Thyroid gland (tissue), 4 donors: ENCODE measurements at regions not wholly inside any gene's neighbourhood (a gene's known extent, or its start where the extent isn't known, plus 50 kb on each side); places are given as distances from the start of the nearest gene placed in this dataset.

ENCODE experiments used
- POLR2A ChIP-seq, 2 donors: fragments of 450-650 bp; IDR thresholded peaks; one replicate each; pipeline ENCODE4 v1.6.1; 2017; ENCODE audit warnings: antibody characterized with exemption in 2 of 2, mild to moderate bottlenecking in 2 of 2, moderate library complexity in 1 of 2
- TF ChIP-seq, protein P1 (sequence below), 6 experiments: fragments of 200-600 bp in 3 of 6; fragments of 450-650 bp in 3 of 6; sonication (generic) in 3 of 6; IDR thresholded peaks; one replicate each; pipeline ENCODE4 v1.5.1; 2016 to 2019; ENCODE audit warnings: antibody characterized with exemption in 6 of 6, mild to moderate bottlenecking in 2 of 6, inconsistent platforms in 1 of 6, moderate library complexity in 1 of 6

DNA sequence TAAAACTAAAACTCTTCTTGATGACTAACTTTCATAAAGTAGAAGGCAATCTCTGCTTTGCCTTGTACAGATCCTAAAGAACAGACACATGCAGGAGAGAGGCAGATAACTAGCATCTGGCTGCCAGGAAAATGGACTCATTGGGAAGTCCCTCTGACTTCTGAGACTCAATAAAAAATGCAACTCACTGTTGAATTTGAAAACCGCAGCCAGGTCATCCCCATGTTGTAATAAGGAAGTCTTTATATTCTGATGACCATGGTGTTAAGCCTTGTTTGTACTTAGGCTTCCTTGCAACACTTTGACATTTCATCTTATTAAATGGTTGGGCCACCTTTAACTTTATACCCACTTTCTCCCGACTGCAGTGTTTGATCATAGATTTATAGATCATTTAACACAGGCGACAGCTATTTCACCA lies 375.1 kb upstream of the KCNH7 start:
- TF ChIP-seq, protein P1, sequence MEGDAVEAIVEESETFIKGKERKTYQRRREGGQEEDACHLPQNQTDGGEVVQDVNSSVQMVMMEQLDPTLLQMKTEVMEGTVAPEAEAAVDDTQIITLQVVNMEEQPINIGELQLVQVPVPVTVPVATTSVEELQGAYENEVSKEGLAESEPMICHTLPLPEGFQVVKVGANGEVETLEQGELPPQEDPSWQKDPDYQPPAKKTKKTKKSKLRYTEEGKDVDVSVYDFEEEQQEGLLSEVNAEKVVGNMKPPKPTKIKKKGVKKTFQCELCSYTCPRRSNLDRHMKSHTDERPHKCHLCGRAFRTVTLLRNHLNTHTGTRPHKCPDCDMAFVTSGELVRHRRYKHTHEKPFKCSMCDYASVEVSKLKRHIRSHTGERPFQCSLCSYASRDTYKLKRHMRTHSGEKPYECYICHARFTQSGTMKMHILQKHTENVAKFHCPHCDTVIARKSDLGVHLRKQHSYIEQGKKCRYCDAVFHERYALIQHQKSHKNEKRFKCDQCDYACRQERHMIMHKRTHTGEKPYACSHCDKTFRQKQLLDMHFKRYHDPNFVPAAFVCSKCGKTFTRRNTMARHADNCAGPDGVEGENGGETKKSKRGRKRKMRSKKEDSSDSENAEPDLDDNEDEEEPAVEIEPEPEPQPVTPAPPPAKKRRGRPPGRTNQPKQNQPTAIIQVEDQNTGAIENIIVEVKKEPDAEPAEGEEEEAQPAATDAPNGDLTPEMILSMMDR (IDR thresholded peaks at IDR 0.05) = no peak
- no peak for TF ChIP-seq POLR2A (IDR thresholded peaks at IDR 0.05)
